Medulla oblongata (tissue), 1 donor: ENCODE measurements at regions not wholly inside any gene's neighbourhood (a gene's known extent, or its start where the extent isn't known, plus 50 kb on each side); places are given as distances from the start of the nearest gene placed in this dataset.
A peak's percentile ranks its signal among the peaks of the same experiment; 100 is the strongest.
"Not testable (repeated sequence)": the region's sequence is repeated elsewhere in the genome, so short reads cannot be mapped to it uniquely, and the experiment has no call there.

ENCODE experiments used
- DNase-seq: peaks from one replicate; pipeline ENCODE4 v3.0.0-alpha.2; 2015; ENCODE audit errors: extremely low spot score

- DNase-seq = no peak
These were observed 83.5 kb downstream of the TTLL2 start for GRCh38 chr6:167408235-167408869.

GRCh38 chr6:167409079-167409478, 84.2 kb downstream of the TTLL2 start:
- no peak for DNase-seq

GRCh38 chr6:167409694-167410093, 84.8 kb downstream of the TTLL2 start:
- no peak for DNase-seq

GRCh38 chr6:167410462-167410861, 85.6 kb downstream of the TTLL2 start:
- DNase-seq = no peak

- no peak for DNase-seq
These were observed 87.6 kb downstream of the TTLL2 start for GRCh38 chr6:167412506-167412905.

- DNase-seq = no peak
These were observed 90.6 kb downstream of the TTLL2 start for GRCh38 chr6:167415441-167415961.

- DNase-seq = no peak
These were observed 92.0 kb downstream of the TTLL2 start for GRCh38 chr6:167416676-167417430.

GRCh38 chr6:167420177-167420576, 95.3 kb downstream of the TTLL2 start:
- no peak for DNase-seq

- DNase-seq = no peak
These were observed 96.2 kb downstream of the TTLL2 start for GRCh38 chr6:167420858-167421766.

GRCh38 chr6:167421944-167422343, 97.1 kb downstream of the TTLL2 start:
- not testable (repeated sequence) for DNase-seq

GRCh38 chr6:167422934-167423333, 98.0 kb downstream of the TTLL2 start:
- DNase-seq = no peak

- no peak for DNase-seq
These were observed 99.3 kb downstream of the TTLL2 start for GRCh38 chr6:167424060-167424673.

GRCh38 chr6:167424700-167425099, 99.8 kb downstream of the TTLL2 start:
- DNase-seq = no peak

- no peak for DNase-seq
These were observed 101.2 kb downstream of the TTLL2 start for GRCh38 chr6:167426084-167426483.

- DNase-seq = no peak
These were observed 101.8 kb downstream of the TTLL2 start for GRCh38 chr6:167426651-167427050.

- DNase-seq = no peak
These were observed 103.9 kb downstream of the TTLL2 start for GRCh38 chr6:167428664-167429333.

- no peak for DNase-seq
These were observed 104.5 kb downstream of the TTLL2 start for GRCh38 chr6:167429353-167429752.

GRCh38 chr6:167435209-167435728, 110.4 kb downstream of the TTLL2 start:
- DNase-seq = no peak

GRCh38 chr6:167437888-167438484, 113.1 kb downstream of the TTLL2 start:
- DNase-seq = no peak

- peak; percentile 12 for DNase-seq
These were observed 116.9 kb downstream of the TTLL2 start for GRCh38 chr6:167441715-167442206.
